OCI-LY1 (cell line): ENCODE measurements at regions not wholly inside any gene's neighbourhood (a gene's known extent, or its start where the extent isn't known, plus 50 kb on each side); places are given as distances from the start of the nearest gene placed in this dataset.

Experiments used
- CTCF ChIP-seq: fragments of 200-600 bp; sonication (generic), shearing (Covaris generic); IDR thresholded peaks from 2 replicates; pipeline ENCODE4 v1.5.1; 2017; ENCODE audit warnings: mild to moderate bottlenecking, antibody characterized with exemption, low read length, moderate library complexity, mixed read lengths
- EZH2 ChIP-seq: fragments of 200-600 bp; sonication (generic), shearing (Covaris generic); IDR thresholded peaks from 2 replicates; pipeline ENCODE4 v1.8.0; 2017; ENCODE audit warnings: borderline replicate concordance, mixed run types, mild to moderate bottlenecking, antibody characterized with exemption, low read length, moderate library complexity, mixed read lengths

GRCh38 chr2:14387332-14387731 is 245.2 kb upstream of the LRATD1 start:
- TF ChIP-seq CTCF (no peak), EZH2 (no peak)
